H9 (cell line): ENCODE measurements at regions not wholly inside any gene's neighbourhood (a gene's known extent, or its start where the extent isn't known, plus 50 kb on each side); places are given as distances from the start of the nearest gene placed in this dataset.

ENCODE experiments used
- DNase-seq: peaks from one replicate; pipeline ENCODE4 v3.0.0-alpha.2; 2017
- H2AFZ ChIP-seq: one replicate; pipeline ENCODE4 v1.6.1; 2013; ENCODE audit warnings: mild to moderate bottlenecking, low read length, control low read depth, moderate library complexity
- H2AK5ac ChIP-seq: 2 replicates; pipeline ENCODE4 v1.6.1; 2013; ENCODE audit warnings: low read length, control low read depth, mixed read lengths; ENCODE audit not compliant: insufficient read length
- H2BK120ac ChIP-seq: one replicate; pipeline ENCODE4 v1.6.1; 2013; ENCODE audit warnings: low read depth, mild to moderate bottlenecking, low read length, control low read depth, inconsistent platforms; ENCODE audit not compliant: poor library complexity, severe bottlenecking
- H2BK12ac ChIP-seq: 2 replicates; pipeline ENCODE4 v1.6.1; 2013; ENCODE audit warnings: low read length, control low read depth, mixed read lengths, low read depth; ENCODE audit not compliant: insufficient read length
- H2BK15ac ChIP-seq: 2 replicates; pipeline ENCODE4 v1.6.1; 2013; ENCODE audit warnings: low read depth, low read length, control low read depth
- H2BK20ac ChIP-seq: one replicate; pipeline ENCODE4 v1.6.1; 2013; ENCODE audit warnings: low read depth, mild to moderate bottlenecking, low read length, control low read depth, inconsistent platforms; ENCODE audit not compliant: poor library complexity, severe bottlenecking
- H2BK5ac ChIP-seq: 2 replicates; pipeline ENCODE4 v1.6.1; 2013; ENCODE audit warnings: low read length, control low read depth, mixed read lengths; ENCODE audit not compliant: insufficient read length
- H3K14ac ChIP-seq: 2 replicates; pipeline ENCODE4 v1.6.1; 2013; ENCODE audit warnings: low read length, control low read depth; ENCODE audit not compliant: insufficient read depth
- H3K18ac ChIP-seq: 2 replicates; pipeline ENCODE4 v1.6.1; 2013; ENCODE audit warnings: low read depth, mild to moderate bottlenecking, mixed read lengths, low read length, control low read depth; ENCODE audit not compliant: insufficient read length
- H3K23ac ChIP-seq: 2 replicates; pipeline ENCODE4 v1.6.1; 2013; ENCODE audit warnings: low read length, control low read depth, mixed read lengths, low read depth; ENCODE audit not compliant: insufficient read length
- H3K23me2 ChIP-seq: 2 replicates; pipeline ENCODE4 v1.6.1; 2013; ENCODE audit warnings: low read depth, mild to moderate bottlenecking, mixed read lengths, low read length, control low read depth; ENCODE audit not compliant: insufficient read length, poor library complexity, severe bottlenecking
- H3K27ac ChIP-seq: 2 replicates; pipeline ENCODE4 v1.5.1; 2013; ENCODE audit warnings: low read length, control low read depth, mixed read lengths, low read depth; ENCODE audit not compliant: insufficient read length
- H3K27me3 ChIP-seq: 2 replicates; pipeline ENCODE4 v1.6.1; 2013; ENCODE audit warnings: low read length, control low read depth, inconsistent platforms; ENCODE audit not compliant: insufficient read depth
- H3K4ac ChIP-seq: 2 replicates; pipeline ENCODE4 v1.6.1; 2013; ENCODE audit warnings: low read depth, mild to moderate bottlenecking, control low read depth, inconsistent platforms, low read length, moderate library complexity
- H3K4me1 ChIP-seq: 2 replicates; pipeline ENCODE4 v1.6.1; 2013; ENCODE audit warnings: low read length, control low read depth, inconsistent platforms; ENCODE audit not compliant: insufficient read depth
- H3K4me2 ChIP-seq: 2 replicates; pipeline ENCODE4 v1.6.1; 2013; ENCODE audit warnings: low read length, control low read depth, mixed read lengths; ENCODE audit not compliant: insufficient read length, insufficient read depth
- H3K56ac ChIP-seq: 2 replicates; pipeline ENCODE4 v1.6.1; 2013; ENCODE audit warnings: low read depth, mild to moderate bottlenecking, mixed read lengths, low read length, control low read depth; ENCODE audit not compliant: insufficient read length
- H3K79me1 ChIP-seq: 2 replicates; pipeline ENCODE4 v1.6.1; 2013; ENCODE audit warnings: low read depth, mild to moderate bottlenecking, moderate library complexity, low read length, control low read depth, inconsistent platforms; ENCODE audit not compliant: insufficient read depth, poor library complexity, severe bottlenecking
- H3K79me2 ChIP-seq: 2 replicates; pipeline ENCODE4 v1.6.1; 2013; ENCODE audit warnings: low read length, control low read depth, inconsistent platforms; ENCODE audit not compliant: insufficient read depth
- H3K9ac ChIP-seq: 2 replicates; pipeline ENCODE4 v1.6.1; 2013; ENCODE audit warnings: low read length, control low read depth, mixed read lengths; ENCODE audit not compliant: insufficient read length; ENCODE audit errors: extremely low read depth
- H3K9me3 ChIP-seq: one replicate; pipeline ENCODE4 v1.6.1; 2013; ENCODE audit warnings: low read depth, low read length, inconsistent platforms; ENCODE audit not compliant: control insufficient read depth
- H3T11ph ChIP-seq: one replicate; pipeline ENCODE4 v1.6.1; 2013; ENCODE audit warnings: mild to moderate bottlenecking, low read length, control low read depth, inconsistent platforms
- H4K20me1 ChIP-seq: one replicate; pipeline ENCODE4 v1.6.1; 2013; ENCODE audit not compliant: control insufficient read depth, insufficient read length, insufficient read depth
- H4K5ac ChIP-seq: 2 replicates; pipeline ENCODE4 v1.6.1; 2013; ENCODE audit warnings: low read depth, mild to moderate bottlenecking, mixed read lengths, low read length, control low read depth; ENCODE audit not compliant: insufficient read length
- H4K8ac ChIP-seq: replicated peaks from 2 replicates; pipeline ENCODE4 v1.6.1; 2013; ENCODE audit warnings: low read length, control low read depth, mixed read lengths, low read depth; ENCODE audit not compliant: insufficient read length
- H4K91ac ChIP-seq: 2 replicates; pipeline ENCODE4 v1.6.1; 2013; ENCODE audit warnings: low read depth, mild to moderate bottlenecking, moderate library complexity, mixed read lengths, low read length, control low read depth; ENCODE audit not compliant: insufficient read length
- H3K27ac Mint-ChIP-seq, 3 experiments: 2 replicates in 2 of 3; 3 replicates in 1 of 3; pipeline ENCODE4 v1.8.0; 2020 to 2021; ENCODE audit warnings: mixed read lengths in 3 of 3, mild to moderate bottlenecking in 1 of 3, moderate library complexity in 1 of 3
- H3K27me3 Mint-ChIP-seq: 2 replicates; pipeline ENCODE4 v1.8.0; 2021; ENCODE audit warnings: low read depth, mild to moderate bottlenecking, moderate library complexity, mixed read lengths
- H3K36me3 Mint-ChIP-seq, 3 experiments: 2 replicates in 2 of 3; 3 replicates in 1 of 3; pipeline ENCODE4 v1.8.0; 2020 to 2021; ENCODE audit warnings: low read depth in 3 of 3, mixed read lengths in 3 of 3; ENCODE audit not compliant: insufficient read depth in 1 of 3
- H3K4me1 Mint-ChIP-seq, 2 experiments: 2 replicates each; pipeline ENCODE4 v1.8.0; 2020; ENCODE audit warnings: mixed read lengths in 2 of 2
- H3K4me3 Mint-ChIP-seq, 2 experiments: 2 replicates in 1 of 2; 3 replicates in 1 of 2; pipeline ENCODE4 v1.8.0; 2020 to 2021; ENCODE audit warnings: mild to moderate bottlenecking in 2 of 2, mixed read lengths in 2 of 2, moderate library complexity in 1 of 2
- H3K9me3 Mint-ChIP-seq, 2 experiments: 2 replicates in 1 of 2; 3 replicates in 1 of 2; pipeline ENCODE4 v1.8.0; 2020; ENCODE audit warnings: mild to moderate bottlenecking in 2 of 2, mixed read lengths in 2 of 2, moderate library complexity in 1 of 2
- WGBS: extraction: QIAGEN DNeasy Blood & Tissue Kit; methylation state at CpG from one replicate; pipeline ENCODE4 v1.1.7; 2013; ENCODE audit warnings: missing lambda C conversion rate, low lambda C conversion rate, mixed read lengths; ENCODE audit not compliant: insufficient read length; ENCODE audit errors: extremely low coverage; 5-methylcytosine and 5-hydroxymethylcytosine counted together
- TF ChIP-seq, protein P1 (sequence below): fragments of 200-600 bp; sonication (generic); conservative IDR thresholded peaks from 3 replicates; pipeline ENCODE4 v1.8.0; 2021; ENCODE audit warnings: antibody characterized with exemption, mild to moderate bottlenecking

DNA sequence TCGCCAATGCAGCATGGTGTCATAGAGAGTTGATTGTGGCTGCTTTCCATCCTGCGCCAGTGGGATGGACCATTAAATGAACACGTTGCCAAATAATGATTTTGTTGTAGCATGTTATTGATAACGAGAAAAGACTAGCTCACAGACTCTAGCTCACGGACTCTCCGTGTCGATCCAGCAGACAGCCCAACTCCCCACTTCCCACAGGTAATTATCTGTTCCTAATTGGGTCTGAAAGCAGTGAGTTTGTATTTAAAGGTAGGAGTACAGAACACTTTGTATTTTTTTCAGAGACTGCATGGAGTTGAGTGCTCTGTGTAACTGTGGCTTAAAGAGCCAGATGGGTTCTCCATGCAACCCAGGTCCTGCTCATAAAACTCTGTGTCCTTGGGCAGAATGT lies 1250.5 kb downstream of the TYW1 start:
- H3K27ac ChIP-seq: peak overlapping the region; percentile 88
- peaks cover 15 to 17% of the 10 kb centered on the region in 2 experiments for H3K9me3 Mint-ChIP-seq
- H3K9ac ChIP-seq: no peak overlapping the region
- no peaks in the 10 kb centered on the region for H3K27me3 ChIP-seq
- peak overlapping the region; percentile 9; the same call in 1 of the 2 replicates for H3K14ac ChIP-seq
- H3K23me2 ChIP-seq: no peaks in the 10 kb centered on the region
- DNase-seq: no peak
- TF ChIP-seq, protein P1, sequence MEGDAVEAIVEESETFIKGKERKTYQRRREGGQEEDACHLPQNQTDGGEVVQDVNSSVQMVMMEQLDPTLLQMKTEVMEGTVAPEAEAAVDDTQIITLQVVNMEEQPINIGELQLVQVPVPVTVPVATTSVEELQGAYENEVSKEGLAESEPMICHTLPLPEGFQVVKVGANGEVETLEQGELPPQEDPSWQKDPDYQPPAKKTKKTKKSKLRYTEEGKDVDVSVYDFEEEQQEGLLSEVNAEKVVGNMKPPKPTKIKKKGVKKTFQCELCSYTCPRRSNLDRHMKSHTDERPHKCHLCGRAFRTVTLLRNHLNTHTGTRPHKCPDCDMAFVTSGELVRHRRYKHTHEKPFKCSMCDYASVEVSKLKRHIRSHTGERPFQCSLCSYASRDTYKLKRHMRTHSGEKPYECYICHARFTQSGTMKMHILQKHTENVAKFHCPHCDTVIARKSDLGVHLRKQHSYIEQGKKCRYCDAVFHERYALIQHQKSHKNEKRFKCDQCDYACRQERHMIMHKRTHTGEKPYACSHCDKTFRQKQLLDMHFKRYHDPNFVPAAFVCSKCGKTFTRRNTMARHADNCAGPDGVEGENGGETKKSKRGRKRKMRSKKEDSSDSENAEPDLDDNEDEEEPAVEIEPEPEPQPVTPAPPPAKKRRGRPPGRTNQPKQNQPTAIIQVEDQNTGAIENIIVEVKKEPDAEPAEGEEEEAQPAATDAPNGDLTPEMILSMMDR: no peak
- H3K79me2 ChIP-seq: no peaks in the 10 kb centered on the region
- peaks cover 28 to 33% of the 10 kb centered on the region in 2 experiments for H3K4me1 Mint-ChIP-seq
- no peak overlapping the region for H3K23ac ChIP-seq
- H2BK5ac ChIP-seq: no peak overlapping the region
- H3K4ac ChIP-seq: peak overlapping the region; percentile 16
- H4K91ac ChIP-seq: peak overlapping the region; percentile 15
- no peak overlapping the region for H2AK5ac ChIP-seq
- H3K36me3 Mint-ChIP-seq: peaks cover 7 to 20% (median 7%) of the 10 kb centered on the region in 3 experiments; a peak in 6 of 7 replicates
- H3K4me1 ChIP-seq: peaks cover 13% of the 10 kb centered on the region; the same call in 1 of the 2 replicates
- no peak overlapping the region for H2BK15ac ChIP-seq
- peak overlapping the region in 1 of 3 experiments; percentile 98; a peak in 3 of 7 replicates for H3K27ac Mint-ChIP-seq
- no peak overlapping the region for H2AFZ ChIP-seq
- H4K5ac ChIP-seq: peak overlapping the region; percentile 79
- no peak overlapping the region for H3K56ac ChIP-seq
- no peak overlapping the region for H3K4me3 Mint-ChIP-seq
- H3K27me3 Mint-ChIP-seq: peaks cover 7% of the 10 kb centered on the region
- no CpG with 5 or more reads among the region's 7 CpGs for whole genome bisulfite sequencing
- no peaks in the 10 kb centered on the region for H4K20me1 ChIP-seq
- peak overlapping the region; percentile 16 for H2BK120ac ChIP-seq
- no peaks in the 10 kb centered on the region for H3K79me1 ChIP-seq
- no peak overlapping the region for H3K18ac ChIP-seq
- no peak overlapping the region for H2BK20ac ChIP-seq
- peak overlapping the region; percentile 7 for H2BK12ac ChIP-seq
- no peak overlapping the region for H3K4me2 ChIP-seq
- peak overlapping the region; percentile 73 for H3T11ph ChIP-seq
- no peak overlapping the region for H4K8ac ChIP-seq
- H3K9me3 ChIP-seq: no peaks in the 10 kb centered on the region
